Cardiac muscle cell (in vitro differentiated cells and primary cell): ENCODE measurements at regions not wholly inside any gene's neighbourhood (a gene's known extent, or its start where the extent isn't known, plus 50 kb on each side); places are given as distances from the start of the nearest gene placed in this dataset.

Source experiments
- DNase-seq, 2 donors: peaks; one replicate each; pipeline versions ENCODE4 v3.0.0 to v3.0.0-alpha.2; 2010 to 2017; ENCODE audit warnings: low read depth in 1 of 2, low spot score in 1 of 2
- H3K27ac ChIP-seq: fragments of 200-600 bp; sonication (generic); 2 replicates; pipeline ENCODE4 v1.5.1; 2016
- H3K27me3 ChIP-seq: fragments of 200-600 bp; sonication (generic); 2 replicates; pipeline ENCODE4 v1.6.0; 2016; ENCODE audit warnings: control low read depth
- H3K36me3 ChIP-seq: fragments of 200-600 bp; sonication (generic); 2 replicates; pipeline ENCODE4 v1.5.1; 2016; ENCODE audit warnings: control low read depth
- H3K4me1 ChIP-seq: fragments of 200-600 bp; sonication (generic); 2 replicates; pipeline ENCODE4 v1.8.1; 2017; ENCODE audit warnings: low read depth, mild to moderate bottlenecking, mixed run types
- H3K4me3 ChIP-seq: fragments of 200-600 bp; sonication (generic); 2 replicates; pipeline ENCODE4 v1.5.1; 2016; ENCODE audit warnings: mild to moderate bottlenecking
- H3K9me3 ChIP-seq: fragments of 200-600 bp; sonication (generic); 2 replicates; pipeline ENCODE4 v1.5.1; 2017; ENCODE audit warnings: low read depth, mild to moderate bottlenecking, control low read depth
- TF ChIP-seq, protein P1 (sequence below): IDR thresholded peaks from 2 replicates; pipeline ENCODE4 v1.5.1; 2012; ENCODE audit warnings: low read depth, mild to moderate bottlenecking, low read length

DNA sequence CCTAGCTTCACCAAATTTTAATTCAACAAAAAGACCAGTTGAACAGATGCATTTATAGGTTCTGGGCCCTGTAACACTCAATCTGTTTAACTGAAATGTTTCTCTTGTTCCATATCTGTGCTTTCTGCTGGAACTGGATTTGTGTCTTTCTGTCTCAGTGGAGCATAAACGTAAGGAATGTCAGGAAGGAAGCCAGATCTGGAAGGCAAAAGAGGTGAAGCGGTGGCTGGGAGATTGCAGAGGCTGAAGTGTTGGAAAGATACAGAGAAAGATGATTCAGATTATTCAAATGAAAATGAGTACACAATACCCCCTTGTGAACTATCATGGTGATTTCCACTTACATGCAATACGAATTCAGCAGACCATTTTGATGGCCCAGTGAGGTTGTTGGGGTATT is 406.8 kb downstream of the BRINP1 start:
- H3K27ac ChIP-seq, result peak overlapping the region; percentile 40
- no peaks in the 10 kb centered on the region for H3K9me3 ChIP-seq
- no peaks in the 10 kb centered on the region for H3K27me3 ChIP-seq
- TF ChIP-seq, protein P1, sequence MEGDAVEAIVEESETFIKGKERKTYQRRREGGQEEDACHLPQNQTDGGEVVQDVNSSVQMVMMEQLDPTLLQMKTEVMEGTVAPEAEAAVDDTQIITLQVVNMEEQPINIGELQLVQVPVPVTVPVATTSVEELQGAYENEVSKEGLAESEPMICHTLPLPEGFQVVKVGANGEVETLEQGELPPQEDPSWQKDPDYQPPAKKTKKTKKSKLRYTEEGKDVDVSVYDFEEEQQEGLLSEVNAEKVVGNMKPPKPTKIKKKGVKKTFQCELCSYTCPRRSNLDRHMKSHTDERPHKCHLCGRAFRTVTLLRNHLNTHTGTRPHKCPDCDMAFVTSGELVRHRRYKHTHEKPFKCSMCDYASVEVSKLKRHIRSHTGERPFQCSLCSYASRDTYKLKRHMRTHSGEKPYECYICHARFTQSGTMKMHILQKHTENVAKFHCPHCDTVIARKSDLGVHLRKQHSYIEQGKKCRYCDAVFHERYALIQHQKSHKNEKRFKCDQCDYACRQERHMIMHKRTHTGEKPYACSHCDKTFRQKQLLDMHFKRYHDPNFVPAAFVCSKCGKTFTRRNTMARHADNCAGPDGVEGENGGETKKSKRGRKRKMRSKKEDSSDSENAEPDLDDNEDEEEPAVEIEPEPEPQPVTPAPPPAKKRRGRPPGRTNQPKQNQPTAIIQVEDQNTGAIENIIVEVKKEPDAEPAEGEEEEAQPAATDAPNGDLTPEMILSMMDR, result no peak
- peaks cover 6% of the 10 kb centered on the region for H3K4me1 ChIP-seq
- H3K4me3 ChIP-seq, result no peak overlapping the region
- no peak for DNase-seq
- H3K36me3 ChIP-seq, result no peaks in the 10 kb centered on the region

DNA sequence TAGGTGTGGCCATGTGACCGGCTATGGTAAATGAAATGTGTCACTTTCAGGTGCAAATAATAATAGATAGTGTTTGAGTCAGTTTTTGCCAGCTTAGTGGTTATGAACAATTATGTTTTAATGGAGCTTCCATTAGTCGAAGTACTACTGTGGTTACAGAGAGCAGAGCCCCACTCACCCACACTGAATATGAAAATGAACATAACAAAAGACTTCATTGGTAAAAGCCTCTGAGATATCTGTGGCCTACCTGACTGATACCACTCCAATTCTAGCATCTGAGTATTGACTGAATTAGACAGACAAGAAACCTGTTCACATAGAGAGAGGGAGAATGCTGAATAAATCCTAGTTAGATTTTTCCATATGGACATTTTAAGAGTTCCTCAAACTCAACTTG is 405.6 kb downstream of the BRINP1 start:
- DNase-seq, result no peak
- Histone ChIP-seq H3K27me3 (no peaks in the 10 kb centered on the region), H3K4me1 (peaks cover 6% of the 10 kb centered on the region), H3K36me3 (no peaks in the 10 kb centered on the region), H3K9me3 (no peaks in the 10 kb centered on the region), H3K4me3 (no peak overlapping the region), H3K27ac (no peak overlapping the region)
- TF ChIP-seq, protein P1, result no peak

DNA sequence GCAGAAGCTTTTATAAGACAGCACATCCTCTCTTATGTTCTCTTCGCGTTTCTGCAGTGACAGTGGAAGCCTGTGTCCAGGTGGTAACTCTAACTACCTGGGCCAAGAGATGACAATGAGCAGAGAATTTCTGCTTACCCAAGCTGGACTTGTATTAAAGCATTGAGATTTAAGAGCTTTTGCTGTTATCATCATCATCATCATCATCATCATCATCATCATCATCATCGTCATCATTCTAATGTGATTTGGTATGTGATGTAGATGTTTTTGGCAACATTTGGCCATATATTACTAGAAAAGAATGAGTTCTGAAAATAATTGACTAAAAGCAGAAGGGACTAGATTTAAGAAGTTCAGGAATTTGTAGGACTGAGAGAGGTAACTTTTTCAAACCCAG is 401.3 kb downstream of the BRINP1 start:
- no peaks in the 10 kb centered on the region for H3K9me3 ChIP-seq
- H3K4me3 ChIP-seq, result no peak overlapping the region
- H3K27me3 ChIP-seq, result no peaks in the 10 kb centered on the region
- no peak for DNase-seq
- no peaks in the 10 kb centered on the region for H3K4me1 ChIP-seq
- TF ChIP-seq, protein P1, result no peak
- no peaks in the 10 kb centered on the region for H3K36me3 ChIP-seq
- no peak overlapping the region for H3K27ac ChIP-seq

DNA sequence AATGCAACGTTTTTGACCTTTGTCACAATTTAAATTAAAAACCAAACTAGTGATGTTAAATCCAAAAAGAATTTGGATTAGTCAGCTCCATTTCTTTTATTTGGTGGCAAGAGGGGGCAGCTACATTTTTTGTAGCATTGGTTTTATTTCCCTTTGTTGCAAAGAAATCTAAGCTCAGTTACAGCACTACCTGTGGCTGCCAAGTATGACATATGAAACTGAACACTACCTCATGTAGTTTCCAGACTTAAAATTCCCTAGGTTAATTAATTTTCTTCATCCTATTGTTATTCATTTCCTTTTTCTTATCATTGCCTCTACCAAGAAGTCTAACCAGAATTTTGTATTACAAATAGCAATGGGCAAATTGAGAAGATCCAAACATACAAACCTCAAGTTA is 393.5 kb downstream of the BRINP1 start:
- H3K9me3 ChIP-seq, result no peaks in the 10 kb centered on the region
- TF ChIP-seq, protein P1, result no peak
- DNase-seq, result no peak
- H3K27me3 ChIP-seq, result no peaks in the 10 kb centered on the region
- no peak overlapping the region for H3K27ac ChIP-seq
- H3K36me3 ChIP-seq, result no peaks in the 10 kb centered on the region
- no peak overlapping the region for H3K4me3 ChIP-seq
- no peaks in the 10 kb centered on the region for H3K4me1 ChIP-seq

DNA sequence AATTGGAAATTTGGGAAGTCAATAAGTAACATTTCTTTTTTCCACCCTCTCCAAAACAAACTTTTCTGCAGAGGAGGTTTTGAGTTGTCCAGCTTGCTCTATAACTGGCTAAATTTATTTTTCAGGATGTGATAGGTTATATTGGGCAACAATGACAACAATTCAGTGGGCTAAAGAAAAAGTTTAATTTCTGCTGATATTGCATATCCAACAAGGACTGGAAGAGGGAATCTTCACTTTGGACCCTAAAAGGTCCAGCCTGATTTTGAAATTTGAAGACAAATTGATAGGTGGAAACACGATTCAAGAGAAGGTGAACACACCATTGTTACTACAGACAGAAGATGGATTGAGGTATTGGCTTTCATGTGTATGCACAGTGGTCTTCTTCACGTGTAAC is 393.1 kb downstream of the BRINP1 start:
- no peaks in the 10 kb centered on the region for H3K27me3 ChIP-seq
- DNase-seq, result no peak
- H3K4me3 ChIP-seq, result no peak overlapping the region
- H3K9me3 ChIP-seq, result no peaks in the 10 kb centered on the region
- TF ChIP-seq, protein P1, result no peak
- no peak overlapping the region for H3K27ac ChIP-seq
- no peaks in the 10 kb centered on the region for H3K36me3 ChIP-seq
- H3K4me1 ChIP-seq, result no peaks in the 10 kb centered on the region

DNA sequence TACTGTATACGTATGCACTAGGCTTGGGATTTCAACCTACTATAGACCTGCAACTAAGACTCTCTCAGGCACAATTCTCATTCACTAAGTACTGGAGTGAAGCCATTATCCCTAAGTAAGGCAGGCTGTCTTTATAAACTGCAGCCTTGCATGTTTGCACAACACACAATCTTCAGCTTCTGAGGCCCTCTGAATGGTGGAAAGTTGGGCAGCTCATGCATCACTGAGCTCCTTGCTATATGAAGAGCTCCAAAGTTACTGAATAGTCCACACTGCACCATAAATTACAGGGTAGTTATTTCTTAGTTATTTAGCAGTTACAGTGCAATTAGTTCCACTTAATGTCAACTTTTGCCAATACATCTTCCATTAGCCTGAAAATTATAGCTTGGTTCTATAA is 384.6 kb downstream of the BRINP1 start:
- Histone ChIP-seq H3K9me3 (no peaks in the 10 kb centered on the region), H3K4me1 (peaks cover 2% of the 10 kb centered on the region), H3K36me3 (no peaks in the 10 kb centered on the region), H3K4me3 (no peak overlapping the region), H3K27me3 (no peaks in the 10 kb centered on the region), H3K27ac (no peak overlapping the region)
- no peak for DNase-seq
- TF ChIP-seq, protein P1, result no peak
